ENCODE measurements at regions not wholly inside any gene's neighbourhood (a gene's known extent, or its start where the extent isn't known, plus 50 kb on each side); places are given as distances from the start of the nearest gene placed in this dataset.
"Not testable (repeated sequence)": the region's sequence is repeated elsewhere in the genome, so short reads cannot be mapped to it uniquely, and the experiment has no call there.

DNA sequence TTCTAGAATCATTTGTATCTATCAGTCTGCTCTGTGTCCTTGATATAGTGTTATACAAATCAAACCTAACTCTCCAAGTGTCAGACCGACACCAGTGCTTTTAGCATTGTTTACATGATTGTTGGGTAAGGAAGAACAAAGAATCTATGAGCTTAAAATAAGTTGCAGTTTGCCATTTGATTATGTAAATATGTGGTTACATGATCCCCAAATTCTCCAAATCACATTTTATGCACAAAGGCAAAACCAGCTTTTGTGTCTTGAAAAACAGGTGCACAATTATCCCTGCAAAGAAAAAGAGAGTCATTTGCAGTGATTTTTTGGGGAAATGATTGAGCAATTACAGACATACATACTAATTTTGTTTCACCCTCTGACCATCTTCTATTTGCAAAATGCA lies 652.6 kb upstream of the CHAC2 start:
- TF ChIP-seq, protein P1, sequence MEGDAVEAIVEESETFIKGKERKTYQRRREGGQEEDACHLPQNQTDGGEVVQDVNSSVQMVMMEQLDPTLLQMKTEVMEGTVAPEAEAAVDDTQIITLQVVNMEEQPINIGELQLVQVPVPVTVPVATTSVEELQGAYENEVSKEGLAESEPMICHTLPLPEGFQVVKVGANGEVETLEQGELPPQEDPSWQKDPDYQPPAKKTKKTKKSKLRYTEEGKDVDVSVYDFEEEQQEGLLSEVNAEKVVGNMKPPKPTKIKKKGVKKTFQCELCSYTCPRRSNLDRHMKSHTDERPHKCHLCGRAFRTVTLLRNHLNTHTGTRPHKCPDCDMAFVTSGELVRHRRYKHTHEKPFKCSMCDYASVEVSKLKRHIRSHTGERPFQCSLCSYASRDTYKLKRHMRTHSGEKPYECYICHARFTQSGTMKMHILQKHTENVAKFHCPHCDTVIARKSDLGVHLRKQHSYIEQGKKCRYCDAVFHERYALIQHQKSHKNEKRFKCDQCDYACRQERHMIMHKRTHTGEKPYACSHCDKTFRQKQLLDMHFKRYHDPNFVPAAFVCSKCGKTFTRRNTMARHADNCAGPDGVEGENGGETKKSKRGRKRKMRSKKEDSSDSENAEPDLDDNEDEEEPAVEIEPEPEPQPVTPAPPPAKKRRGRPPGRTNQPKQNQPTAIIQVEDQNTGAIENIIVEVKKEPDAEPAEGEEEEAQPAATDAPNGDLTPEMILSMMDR (IDR thresholded peaks at IDR 0.05; ENCODE audit: insufficient read depth, low read length, poor library complexity, severe bottlenecking): no peak
- no peak for TF ChIP-seq EZH2phosphoT487 (conservative IDR thresholded peaks at IDR 0.05; ENCODE audit: low read length)
- Histone ChIP-seq H3K27me3 (ENCODE audit: low read length) (no peaks in the 10 kb centered on the region), H3K4me2 (ENCODE audit: low read depth, low read length, poor library complexity, severe bottlenecking) (no peak overlapping the region), H2AFZ (ENCODE audit: low read depth, low read length, severe bottlenecking) (no peak overlapping the region), H3F3A (ENCODE audit: insufficient read depth) (no peaks in the 10 kb centered on the region), H3K4me3 (ENCODE audit: insufficient read depth, low read length, poor library complexity, severe bottlenecking) (no peak overlapping the region), H3K9me3 (ENCODE audit: insufficient read depth, low read length) (no peaks in the 10 kb centered on the region), H4K20me1 (ENCODE audit: low read depth, low read length) (no peaks in the 10 kb centered on the region), H3K27ac (ENCODE audit: low read depth, low read length) (no peak overlapping the region), H3K79me2 (ENCODE audit: insufficient read depth, low read length) (no peaks in the 10 kb centered on the region), H3K9ac (ENCODE audit: low read length) (no peak overlapping the region), H3K9me2 (replicated peaks; ENCODE audit: insufficient read depth, low read length) (no peaks in the 10 kb centered on the region), H3K36me3 (ENCODE audit: low read length) (no peaks in the 10 kb centered on the region)

- Histone ChIP-seq H2AFZ (ENCODE audit: low read depth, low read length, severe bottlenecking) (no peak overlapping the region), H3K79me2 (ENCODE audit: insufficient read depth, low read length) (no peaks in the 10 kb centered on the region), H3K36me3 (ENCODE audit: low read length) (no peaks in the 10 kb centered on the region), H3K27me3 (ENCODE audit: low read length) (no peaks in the 10 kb centered on the region), H3K27ac (ENCODE audit: low read depth, low read length) (no peak overlapping the region), H3K4me3 (ENCODE audit: insufficient read depth, low read length, poor library complexity, severe bottlenecking) (no peak overlapping the region), H3K4me2 (ENCODE audit: low read depth, low read length, poor library complexity, severe bottlenecking) (no peak overlapping the region), H3K9me3 (ENCODE audit: insufficient read depth, low read length) (no peaks in the 10 kb centered on the region), H4K20me1 (ENCODE audit: low read depth, low read length) (no peaks in the 10 kb centered on the region), H3K9ac (ENCODE audit: low read length) (no peak overlapping the region), H3F3A (ENCODE audit: insufficient read depth) (no peaks in the 10 kb centered on the region), H3K9me2 (replicated peaks; ENCODE audit: insufficient read depth, low read length) (no peaks in the 10 kb centered on the region)
- TF ChIP-seq EZH2phosphoT487 (conservative IDR thresholded peaks at IDR 0.05; ENCODE audit: low read length): no peak
- TF ChIP-seq, protein P1 (IDR thresholded peaks at IDR 0.05; ENCODE audit: insufficient read depth, low read length, poor library complexity, severe bottlenecking): no peak
Observed at GRCh38 chr2:53114582-53114981, 653.0 kb upstream of the CHAC2 start.

GRCh38 chr2:53112408-53112807 lies 655.2 kb upstream of the CHAC2 start:
- H4K20me1 ChIP-seq (ENCODE audit: low read depth, low read length); H2AFZ ChIP-seq (ENCODE audit: low read depth, low read length, severe bottlenecking); H3K9ac ChIP-seq (ENCODE audit: low read length); H3K9me3 ChIP-seq (ENCODE audit: insufficient read depth, low read length); H3K79me2 ChIP-seq (ENCODE audit: insufficient read depth, low read length); H3K27me3 ChIP-seq (ENCODE audit: low read length); H3K4me3 ChIP-seq (ENCODE audit: insufficient read depth, low read length, poor library complexity, severe bottlenecking); H3K4me2 ChIP-seq (ENCODE audit: low read depth, low read length, poor library complexity, severe bottlenecking); H3F3A ChIP-seq (ENCODE audit: insufficient read depth); H3K36me3 ChIP-seq (ENCODE audit: low read length); H3K9me2 ChIP-seq (replicated peaks; ENCODE audit: insufficient read depth, low read length); H3K27ac ChIP-seq (ENCODE audit: low read depth, low read length): not testable (repeated sequence)

DNA sequence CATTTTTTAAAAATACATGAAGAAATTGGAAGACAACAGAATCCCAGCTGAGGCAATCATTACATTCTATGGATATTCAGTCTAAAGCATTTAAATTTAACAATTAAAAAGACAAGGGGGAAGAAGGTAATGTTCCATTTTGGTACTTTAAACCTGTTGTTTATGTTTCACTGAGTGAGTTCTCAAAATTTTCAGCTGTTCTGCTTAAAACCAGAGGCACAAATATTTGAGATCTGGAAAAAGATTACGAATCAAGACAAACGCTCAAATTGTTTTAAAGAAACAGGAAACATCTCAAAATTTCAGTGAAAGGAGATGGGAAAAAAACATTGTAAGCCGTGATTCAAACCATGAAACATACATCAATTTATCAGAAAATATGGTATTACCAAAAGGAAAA lies 656.2 kb upstream of the CHAC2 start:
- no peak for TF ChIP-seq EZH2phosphoT487 (conservative IDR thresholded peaks at IDR 0.05; ENCODE audit: low read length)
- TF ChIP-seq, protein P1 (IDR thresholded peaks at IDR 0.05; ENCODE audit: insufficient read depth, low read length, poor library complexity, severe bottlenecking): no peak
- H3K79me2 ChIP-seq (ENCODE audit: insufficient read depth, low read length): no peaks in the 10 kb centered on the region
- H3K4me3 ChIP-seq (ENCODE audit: insufficient read depth, low read length, poor library complexity, severe bottlenecking): no peak overlapping the region
- H2AFZ ChIP-seq (ENCODE audit: low read depth, low read length, severe bottlenecking): no peak overlapping the region
- no peaks in the 10 kb centered on the region for H3K36me3 ChIP-seq (ENCODE audit: low read length)
- H3K27me3 ChIP-seq (ENCODE audit: low read length): no peaks in the 10 kb centered on the region
- H3F3A ChIP-seq (ENCODE audit: insufficient read depth): no peaks in the 10 kb centered on the region
- no peaks in the 10 kb centered on the region for H4K20me1 ChIP-seq (ENCODE audit: low read depth, low read length)
- H3K9me2 ChIP-seq (replicated peaks; ENCODE audit: insufficient read depth, low read length): no peaks in the 10 kb centered on the region
- no peak overlapping the region for H3K27ac ChIP-seq (ENCODE audit: low read depth, low read length)
- no peaks in the 10 kb centered on the region for H3K9me3 ChIP-seq (ENCODE audit: insufficient read depth, low read length)
- H3K4me2 ChIP-seq (ENCODE audit: low read depth, low read length, poor library complexity, severe bottlenecking): no peak overlapping the region
- H3K9ac ChIP-seq (ENCODE audit: low read length): no peak overlapping the region

Data from SU-DHL-6 (cell line).